Kidney epithelial cell (primary cell): ENCODE measurements at regions not wholly inside any gene's neighbourhood (a gene's known extent, or its start where the extent isn't known, plus 50 kb on each side); places are given as distances from the start of the nearest gene placed in this dataset.

Experiments used
- DNase-seq: peaks from one replicate; pipeline ENCODE4 v3.0.0-alpha.2; 2010; ENCODE audit warnings: low read depth
- H3K27me3 ChIP-seq: 2 replicates; pipeline ENCODE4 v1.6.0; 2011; ENCODE audit warnings: low read length; ENCODE audit not compliant: control insufficient read depth, insufficient read depth
- H3K36me3 ChIP-seq: 2 replicates; pipeline ENCODE4 v1.5.1; 2011; ENCODE audit warnings: low read length; ENCODE audit not compliant: control insufficient read depth, insufficient read depth
- H3K4me3 ChIP-seq: 2 replicates; pipeline ENCODE4 v1.5.1; 2011; ENCODE audit warnings: low read depth, mild to moderate bottlenecking, control low read depth, low read length
- TF ChIP-seq, protein P1 (sequence below): IDR thresholded peaks from 2 replicates; pipeline ENCODE4 v1.5.1; 2011; ENCODE audit warnings: mild to moderate bottlenecking, moderate library complexity, low read length, control low read depth, inconsistent platforms; ENCODE audit not compliant: insufficient read depth, poor library complexity, severe bottlenecking

DNA sequence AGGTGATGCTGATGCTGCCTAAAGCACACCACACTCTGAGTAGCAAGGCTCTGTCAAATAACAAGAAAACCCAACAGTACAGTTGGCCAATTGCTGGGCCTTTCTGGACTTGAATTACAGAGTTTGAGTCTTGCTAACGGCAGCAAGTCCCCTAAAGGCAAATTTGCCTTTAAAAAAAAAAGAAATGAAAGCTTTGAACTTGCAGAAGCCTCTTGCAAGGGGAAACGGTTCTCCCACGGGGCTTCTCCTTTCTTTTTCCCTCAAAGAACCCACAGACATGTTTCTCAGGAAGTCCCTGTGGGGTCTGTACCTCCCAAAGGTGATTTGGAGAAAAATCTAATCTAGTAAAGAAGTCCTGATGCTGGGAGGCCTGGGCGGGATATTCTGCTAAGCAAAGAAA is 191.3 kb upstream of the MYL2 start:
- no peak for DNase-seq
- TF ChIP-seq, protein P1, sequence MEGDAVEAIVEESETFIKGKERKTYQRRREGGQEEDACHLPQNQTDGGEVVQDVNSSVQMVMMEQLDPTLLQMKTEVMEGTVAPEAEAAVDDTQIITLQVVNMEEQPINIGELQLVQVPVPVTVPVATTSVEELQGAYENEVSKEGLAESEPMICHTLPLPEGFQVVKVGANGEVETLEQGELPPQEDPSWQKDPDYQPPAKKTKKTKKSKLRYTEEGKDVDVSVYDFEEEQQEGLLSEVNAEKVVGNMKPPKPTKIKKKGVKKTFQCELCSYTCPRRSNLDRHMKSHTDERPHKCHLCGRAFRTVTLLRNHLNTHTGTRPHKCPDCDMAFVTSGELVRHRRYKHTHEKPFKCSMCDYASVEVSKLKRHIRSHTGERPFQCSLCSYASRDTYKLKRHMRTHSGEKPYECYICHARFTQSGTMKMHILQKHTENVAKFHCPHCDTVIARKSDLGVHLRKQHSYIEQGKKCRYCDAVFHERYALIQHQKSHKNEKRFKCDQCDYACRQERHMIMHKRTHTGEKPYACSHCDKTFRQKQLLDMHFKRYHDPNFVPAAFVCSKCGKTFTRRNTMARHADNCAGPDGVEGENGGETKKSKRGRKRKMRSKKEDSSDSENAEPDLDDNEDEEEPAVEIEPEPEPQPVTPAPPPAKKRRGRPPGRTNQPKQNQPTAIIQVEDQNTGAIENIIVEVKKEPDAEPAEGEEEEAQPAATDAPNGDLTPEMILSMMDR, result no peak
- no peaks in the 10 kb centered on the region for H3K27me3 ChIP-seq

DNA sequence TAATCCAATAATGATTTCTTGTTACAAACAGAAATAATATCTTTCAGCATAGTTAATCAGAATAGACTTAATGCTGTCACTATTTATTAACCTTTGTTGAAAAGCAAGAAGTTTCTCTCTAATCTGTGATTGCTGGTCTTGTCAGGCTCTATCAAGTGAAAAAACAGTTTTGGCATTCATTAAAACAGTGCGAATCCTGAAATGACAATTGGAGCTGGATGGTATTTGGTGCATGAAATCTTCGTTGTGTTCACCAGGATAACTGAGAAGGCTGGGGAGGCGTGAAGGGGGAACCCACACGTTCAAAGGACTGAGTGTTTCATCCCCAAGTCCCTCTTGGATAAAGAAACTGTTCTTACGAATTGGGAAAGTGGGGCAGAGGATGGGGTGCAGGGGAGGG is 190.2 kb upstream of the MYL2 start:
- H3K27me3 ChIP-seq, result no peaks in the 10 kb centered on the region
- TF ChIP-seq, protein P1, result no peak
- no peak overlapping the region for H3K4me3 ChIP-seq
- H3K36me3 ChIP-seq, result no peaks in the 10 kb centered on the region
- DNase-seq, result no peak

More for the DNA sequence above, 191.3 kb upstream of the MYL2 start:
- Histone ChIP-seq H3K4me3 (no peak overlapping the region), H3K36me3 (no peaks in the 10 kb centered on the region)

DNA sequence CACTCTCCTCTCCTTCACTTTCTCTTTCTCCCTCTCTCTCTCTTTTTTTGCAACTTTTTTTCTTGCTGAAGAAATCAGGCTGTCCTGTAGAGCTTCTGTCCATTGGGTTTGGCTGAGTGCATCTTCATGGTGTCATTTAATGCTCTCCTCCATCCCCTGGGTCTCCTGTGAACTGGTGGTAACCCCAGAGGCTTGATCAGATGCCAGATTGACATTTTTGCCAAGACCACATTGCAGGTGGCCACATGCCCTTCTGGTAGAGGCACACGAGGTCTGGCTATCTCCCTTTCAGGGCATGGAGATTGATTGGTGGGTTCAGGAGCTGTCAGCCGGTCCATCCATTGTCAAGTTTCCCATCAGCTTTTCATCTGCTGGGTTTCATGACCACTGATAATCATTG is 188.3 kb upstream of the MYL2 start:
- TF ChIP-seq, protein P1, result no peak
- no peak for DNase-seq
- Histone ChIP-seq H3K36me3 (no peaks in the 10 kb centered on the region), H3K4me3 (no peak overlapping the region), H3K27me3 (no peaks in the 10 kb centered on the region)

DNA sequence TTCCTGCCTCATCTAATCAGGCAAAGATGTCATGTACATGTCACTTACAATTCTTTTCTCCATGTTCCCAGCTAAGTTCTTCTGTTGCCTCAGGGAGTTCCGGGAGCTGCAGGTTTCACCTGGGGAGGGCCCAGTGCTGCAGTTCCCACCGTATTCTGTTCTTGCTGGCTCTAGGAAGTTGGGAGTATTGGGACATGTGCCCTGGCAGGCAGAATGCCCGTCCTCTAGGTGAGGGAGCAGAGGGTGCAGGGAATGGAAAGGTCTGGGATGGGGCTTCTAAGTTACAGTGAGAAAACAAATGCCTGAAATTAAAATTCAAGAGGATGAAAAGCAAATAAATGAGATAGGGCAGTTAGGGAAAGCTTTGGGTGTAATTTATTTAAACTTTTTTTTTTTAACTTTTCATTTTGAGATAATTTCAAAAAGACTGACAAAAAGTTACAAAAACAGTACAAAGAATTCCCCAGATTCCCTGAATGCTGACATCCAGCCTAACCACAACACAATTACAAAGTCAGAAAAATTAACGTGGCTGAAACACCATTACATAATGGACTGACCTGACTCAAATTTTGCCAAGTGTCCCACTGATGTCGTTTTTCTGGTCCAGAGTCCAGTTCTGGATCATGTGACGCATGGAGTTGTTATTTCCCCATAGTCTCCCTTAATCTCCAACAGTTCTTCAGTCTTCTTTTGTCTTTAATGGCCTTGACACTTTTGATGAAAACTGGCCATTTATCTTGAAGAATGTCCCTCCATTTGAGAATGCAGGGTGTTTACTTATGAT is 187.2 kb upstream of the MYL2 start:
- no peak for DNase-seq
- H3K27me3 ChIP-seq, result peaks cover 3% of the 10 kb centered on the region
- TF ChIP-seq, protein P1, result no peak

DNA sequence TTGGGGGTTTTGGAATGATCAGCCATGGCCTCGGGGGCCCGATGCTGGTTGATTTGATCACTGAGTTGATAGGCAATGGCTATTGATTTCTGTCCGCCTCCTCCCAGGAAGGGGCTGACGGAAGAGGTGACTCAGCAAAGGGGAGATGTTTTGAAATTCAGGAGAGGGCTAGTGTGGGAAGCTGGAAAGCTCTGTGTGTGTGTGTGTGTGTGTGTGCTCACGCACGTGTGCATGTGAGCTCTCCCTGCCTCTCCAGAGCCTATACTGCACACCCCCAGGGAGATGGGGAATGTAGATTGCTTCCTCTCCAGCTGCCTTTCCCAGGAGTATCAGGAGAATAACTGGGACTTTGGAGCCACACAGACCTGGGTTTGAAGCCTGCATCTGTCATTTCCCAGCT is 184.9 kb upstream of the MYL2 start:
- H3K27me3 ChIP-seq, result peaks cover 3% of the 10 kb centered on the region

More for the DNA sequence above, 187.2 kb upstream of the MYL2 start:
- Histone ChIP-seq H3K36me3 (no peaks in the 10 kb centered on the region), H3K4me3 (no peak overlapping the region)

More for the DNA sequence above, 184.9 kb upstream of the MYL2 start:
- TF ChIP-seq, protein P1, result no peak
- H3K4me3 ChIP-seq, result no peak overlapping the region
- H3K36me3 ChIP-seq, result no peaks in the 10 kb centered on the region
- DNase-seq, result no peak
